ENCODE measurements at regions not wholly inside any gene's neighbourhood (a gene's known extent, or its start where the extent isn't known, plus 50 kb on each side); places are given as distances from the start of the nearest gene placed in this dataset.

DNA sequence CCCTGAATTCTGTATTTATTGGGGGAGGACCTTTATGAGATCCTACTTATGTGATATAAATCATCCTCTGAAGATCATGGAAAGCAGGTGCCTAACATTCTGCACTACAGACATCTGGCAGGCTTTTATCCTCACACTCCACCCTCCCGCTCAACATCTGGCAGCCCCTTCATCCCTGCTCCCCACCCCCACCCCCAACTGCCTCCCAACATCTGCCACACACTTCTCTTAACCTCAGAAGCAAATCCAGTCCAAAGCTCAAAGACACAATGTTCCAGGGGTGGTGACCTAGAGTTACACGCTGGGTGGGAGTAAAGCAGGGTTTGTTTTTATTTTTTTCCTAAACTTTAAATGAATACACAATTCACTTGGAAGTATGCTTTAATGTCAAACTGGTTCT is 184.5 kb upstream of the ATP11B start:
- no peak for DNase-seq (ENCODE audit: extremely low read depth in 1 of 2, low read depth in 1 of 2)

DNA sequence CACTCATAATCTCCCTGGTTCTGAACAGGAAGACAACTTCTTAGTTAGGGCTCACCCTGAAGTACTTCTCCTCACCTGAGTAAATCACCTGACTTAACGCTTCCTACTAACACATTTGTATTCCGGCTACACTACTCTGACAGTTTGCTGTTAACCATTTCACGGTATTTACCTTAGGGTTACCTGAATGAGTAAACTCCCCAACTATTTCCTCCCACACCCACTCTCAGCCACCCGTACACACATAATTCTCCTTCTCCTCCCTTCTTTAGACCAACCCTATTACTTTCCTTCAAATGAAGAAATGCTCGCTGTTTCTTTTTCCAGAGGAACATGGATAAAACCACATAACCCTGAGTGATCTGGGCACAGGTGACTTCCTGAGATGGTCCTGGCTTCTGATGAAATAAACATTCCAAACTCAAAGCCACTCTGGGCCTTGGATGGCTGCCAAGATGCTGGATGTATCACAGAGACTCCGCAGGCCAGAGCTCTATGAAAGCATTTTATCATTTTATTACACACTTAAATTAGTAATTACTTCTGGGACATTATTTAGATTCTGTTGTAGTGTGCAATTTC is 183.6 kb upstream of the ATP11B start:
- no peak for DNase-seq (ENCODE audit: extremely low read depth in 1 of 2, low read depth in 1 of 2)

GRCh38 chr3:182612332-182612731 is 181.0 kb upstream of the ATP11B start:
- DNase-seq (ENCODE audit: extremely low read depth in 1 of 2, low read depth in 1 of 2), result no peak

DNA sequence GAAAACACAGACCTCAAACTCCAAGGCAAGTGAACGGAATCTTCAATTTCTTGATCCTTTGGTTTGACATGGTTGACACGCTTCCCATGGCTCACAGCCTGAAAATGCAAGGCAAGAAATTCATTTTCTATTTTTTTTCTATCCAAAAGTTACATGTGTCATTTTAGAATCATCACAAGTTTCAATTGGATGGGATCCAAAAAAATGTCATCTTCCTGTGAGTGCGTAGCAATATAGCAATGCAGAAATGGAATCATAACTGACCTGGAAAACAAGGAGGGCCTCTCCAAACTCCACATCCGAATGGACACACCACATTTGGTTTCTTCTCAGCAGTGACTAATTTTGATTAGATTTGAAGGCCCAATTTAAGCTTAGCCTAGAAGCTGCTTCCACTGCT is 175.8 kb upstream of the ATP11B start:
- DNase-seq (ENCODE audit: extremely low read depth in 1 of 2, low read depth in 1 of 2), result no peak

GRCh38 chr3:182618085-182618732 is 175.1 kb upstream of the ATP11B start:
- DNase-seq (ENCODE audit: extremely low read depth in 1 of 2, low read depth in 1 of 2), result no peak

DNA sequence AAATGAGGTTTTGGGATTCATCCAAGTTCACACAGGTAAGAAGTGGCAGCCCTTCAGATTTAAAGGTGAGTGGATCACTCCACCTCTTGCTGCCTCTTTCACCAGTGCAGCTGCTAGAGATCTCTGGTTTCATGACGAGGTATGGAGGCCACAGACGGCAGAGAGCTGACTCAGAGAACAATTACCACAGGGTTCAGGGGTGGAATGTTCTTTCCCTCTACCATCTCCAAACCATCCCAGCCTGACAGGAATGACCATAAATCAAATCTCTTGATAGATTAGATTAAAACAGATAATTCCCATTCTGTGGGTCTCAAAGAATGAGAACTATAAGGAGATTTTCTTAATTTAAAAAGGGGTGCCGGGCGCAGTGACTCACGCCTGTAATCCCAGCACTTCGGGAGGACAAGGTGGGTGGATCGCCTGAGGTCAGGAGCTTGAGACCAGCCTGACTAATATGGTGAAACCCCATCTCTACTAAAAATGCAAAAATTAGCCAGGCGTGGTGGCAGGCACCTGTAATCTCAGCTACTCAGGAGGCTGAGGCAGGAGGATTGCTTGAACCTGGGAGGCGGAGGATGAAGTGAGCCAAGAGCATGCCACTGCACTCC is 174.2 kb upstream of the ATP11B start:
- DNase-seq (ENCODE audit: extremely low read depth in 1 of 2, low read depth in 1 of 2), result no peak

DNA sequence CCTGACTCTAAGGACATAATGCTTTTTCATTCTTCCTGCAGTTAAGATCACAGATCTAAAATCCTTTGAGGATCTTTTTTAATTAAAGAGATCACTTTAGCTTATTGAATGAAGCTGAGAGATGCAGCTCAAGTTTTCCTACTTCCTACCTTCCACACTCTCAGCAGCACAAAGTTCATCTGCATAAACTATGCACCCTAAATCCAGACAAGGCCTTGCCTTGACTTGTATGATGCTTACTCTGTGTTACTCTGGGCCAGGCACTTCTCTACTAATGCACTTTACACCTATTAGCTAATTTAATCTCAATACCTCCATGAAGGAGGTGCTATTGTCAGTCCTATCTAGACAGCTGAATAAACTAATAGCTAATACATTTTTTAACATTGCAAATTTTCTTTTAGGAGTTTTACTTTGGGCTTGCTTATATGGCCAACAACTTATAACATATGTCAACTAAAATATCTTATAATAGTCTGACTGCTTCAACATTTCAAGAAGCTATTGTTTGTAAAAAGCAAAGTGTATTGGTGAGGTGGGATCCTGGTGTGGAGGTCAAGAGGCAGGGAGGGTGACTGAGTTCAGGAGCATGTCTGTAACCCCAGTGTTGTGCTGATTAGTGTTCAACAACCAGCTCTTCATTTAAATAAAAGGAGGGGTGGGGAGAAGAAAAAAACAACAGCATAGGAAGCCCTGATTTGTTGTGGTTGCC is 172.4 kb upstream of the ATP11B start:
- no peak for DNase-seq (ENCODE audit: extremely low read depth in 1 of 2, low read depth in 1 of 2)

DNA sequence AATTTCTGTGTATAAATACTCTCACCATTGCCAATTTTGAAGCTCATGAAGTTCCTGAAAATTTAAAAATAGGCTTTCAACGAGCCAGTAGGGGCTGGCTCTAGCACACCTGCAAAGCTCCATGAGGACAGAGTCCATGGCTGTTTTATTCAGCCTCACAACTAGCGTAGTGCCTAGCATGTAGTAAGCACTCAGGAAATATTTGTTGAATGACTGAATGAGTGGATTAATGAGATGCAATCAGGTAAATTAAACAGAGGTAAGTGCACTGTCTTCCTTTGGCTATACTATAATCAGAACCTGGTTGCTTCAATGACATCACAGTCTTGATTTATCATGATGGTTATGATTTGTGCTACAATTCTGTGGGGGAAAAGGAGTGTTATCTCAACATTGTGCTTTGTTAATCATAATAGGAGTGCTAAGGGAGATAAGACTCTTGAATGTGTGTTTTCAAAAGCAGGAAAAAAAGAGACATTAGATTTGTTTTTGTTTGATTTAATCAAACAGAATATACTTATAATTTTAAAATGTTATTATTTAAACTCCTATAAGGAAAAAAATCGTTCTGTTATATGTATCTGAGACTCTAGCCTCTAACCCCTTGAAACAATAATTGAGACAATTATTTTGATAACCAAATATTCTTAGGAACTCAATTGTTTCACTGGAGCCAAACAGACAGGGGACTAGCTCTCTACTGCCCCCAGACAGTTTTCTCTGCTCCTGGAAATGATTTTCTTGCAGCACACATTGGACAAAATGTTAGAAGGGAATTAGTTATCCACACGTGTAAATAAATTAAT is 171.7 kb upstream of the ATP11B start:
- DNase-seq (ENCODE audit: extremely low read depth in 1 of 2, low read depth in 1 of 2), result no peak

DNA sequence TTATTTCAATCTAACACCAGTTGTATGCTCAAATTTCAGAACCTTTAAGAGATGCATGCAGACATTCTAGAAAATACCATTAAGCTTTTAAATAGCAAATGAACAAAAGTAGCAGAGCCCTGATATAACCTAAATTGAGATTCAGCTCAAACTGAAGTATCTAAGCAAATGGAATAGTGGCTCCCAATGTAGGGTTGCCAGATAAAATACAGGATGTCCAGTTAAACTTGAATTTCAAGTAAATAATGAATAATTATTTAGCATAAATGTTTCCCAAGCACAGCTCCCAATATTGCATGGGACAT is 171.1 kb upstream of the ATP11B start:
- no peak for DNase-seq (ENCODE audit: extremely low read depth in 1 of 2, low read depth in 1 of 2)

DNA sequence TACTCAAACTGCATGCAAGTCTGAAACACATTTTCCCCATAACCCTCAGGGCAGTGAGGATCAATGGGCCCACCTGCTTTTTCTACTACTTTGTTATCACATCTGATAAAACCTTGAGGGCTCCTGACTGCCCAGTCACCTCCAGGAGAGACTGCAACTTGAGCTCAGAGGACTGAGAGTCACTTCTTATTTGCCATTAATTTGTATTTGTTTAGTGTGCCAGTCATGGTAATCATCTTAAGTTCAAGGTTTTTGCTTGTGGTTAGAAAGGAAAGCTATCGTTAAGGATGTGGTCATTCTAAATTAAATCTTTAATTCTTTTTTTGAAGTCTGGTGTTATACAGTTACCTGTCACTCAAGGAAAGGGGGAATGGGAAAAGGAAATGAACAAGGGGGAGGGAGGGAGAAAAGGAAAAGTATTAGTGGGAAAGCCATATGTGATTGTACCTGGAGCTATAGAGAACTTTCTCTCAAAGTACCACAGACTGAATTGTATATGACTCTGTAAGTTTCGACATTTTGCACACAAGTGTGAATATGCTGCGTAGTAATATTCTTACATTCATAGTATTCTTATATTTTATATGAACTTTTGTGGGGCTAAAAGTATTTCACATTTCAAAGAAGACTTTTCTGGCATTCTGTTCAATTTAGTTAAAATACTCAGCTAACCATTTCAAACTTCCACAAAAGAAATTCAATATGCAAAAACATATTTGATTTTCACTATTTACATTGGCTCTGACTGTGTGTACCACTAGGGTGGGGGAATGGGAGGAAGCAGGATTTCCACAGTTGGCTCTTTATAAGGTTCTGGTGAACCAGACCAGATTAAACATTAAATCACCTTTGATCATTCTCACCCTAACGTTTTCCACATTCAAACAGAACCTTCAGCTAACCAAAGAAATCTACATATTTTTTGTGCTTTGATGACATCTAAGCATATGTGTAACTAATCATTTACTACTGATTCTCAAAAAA is 166.5 kb upstream of the ATP11B start:
- no peak for DNase-seq (ENCODE audit: extremely low read depth in 1 of 2, low read depth in 1 of 2)

- no peak for DNase-seq (ENCODE audit: extremely low read depth in 1 of 2, low read depth in 1 of 2)
Measured at GRCh38 chr3:182628531-182628930, 164.8 kb upstream of the ATP11B start.

DNA sequence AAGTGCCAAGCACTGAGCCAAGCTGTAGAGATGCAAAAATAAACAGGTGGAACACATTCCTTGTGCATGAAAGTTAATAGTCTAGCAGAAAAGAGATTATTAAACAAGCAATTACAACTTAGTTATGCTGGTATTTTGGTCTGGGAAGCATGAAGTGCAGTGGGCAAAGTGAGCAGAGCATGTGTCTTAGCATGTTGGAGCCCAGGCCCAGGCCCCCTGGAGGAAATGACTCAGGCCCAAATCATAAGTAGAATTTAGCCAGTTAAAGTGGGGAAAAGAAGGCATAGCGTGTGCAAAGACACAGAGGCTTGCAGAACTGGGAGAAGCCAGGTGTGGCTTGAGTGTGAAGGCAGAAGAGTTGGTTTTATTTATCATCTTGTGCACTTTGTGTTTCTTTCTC is 163.8 kb upstream of the ATP11B start:
- DNase-seq (ENCODE audit: extremely low read depth in 1 of 2, low read depth in 1 of 2), result no peak

GRCh38 chr3:182631183-182632076 is 161.9 kb upstream of the ATP11B start:
- no peak for DNase-seq (ENCODE audit: extremely low read depth in 1 of 2, low read depth in 1 of 2)

GRCh38 chr3:182632077-182632393 is 161.3 kb upstream of the ATP11B start:
- DNase-seq (ENCODE audit: extremely low read depth in 1 of 2, low read depth in 1 of 2), result no peak

GRCh38 chr3:182633186-182633585 is 160.1 kb upstream of the ATP11B start:
- no peak for DNase-seq (ENCODE audit: extremely low read depth in 1 of 2, low read depth in 1 of 2)

GRCh38 chr3:182636646-182637045 is 156.7 kb upstream of the ATP11B start:
- DNase-seq (ENCODE audit: extremely low read depth in 1 of 2, low read depth in 1 of 2), result no peak

GRCh38 chr3:182637350-182638110 is 155.8 kb upstream of the ATP11B start:
- DNase-seq (ENCODE audit: extremely low read depth in 1 of 2, low read depth in 1 of 2), result no peak

DNA sequence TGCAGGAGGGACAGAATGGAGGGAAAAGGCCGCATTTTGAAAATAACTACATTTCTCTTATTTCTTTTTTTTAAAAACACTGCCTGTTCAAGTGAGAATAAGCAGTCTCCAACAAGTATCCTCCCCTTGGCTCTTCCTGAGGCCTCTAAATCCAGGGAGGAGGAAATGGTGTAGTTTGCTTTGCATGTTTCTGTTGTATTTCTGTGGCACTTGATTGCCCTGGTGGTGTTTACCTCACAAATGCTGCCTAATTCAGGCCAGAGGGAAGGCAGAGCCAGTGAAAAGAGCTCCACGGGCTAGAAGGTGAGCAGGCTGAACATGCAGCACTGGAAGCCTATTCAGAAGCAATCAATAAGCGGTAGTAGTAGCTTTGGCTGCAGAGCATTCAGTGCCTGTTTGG is 149.3 kb upstream of the ATP11B start:
- no peak for DNase-seq (ENCODE audit: extremely low read depth in 1 of 2, low read depth in 1 of 2)
